Stimulated activated CD4-positive, alpha-beta T cell treated with anti-CD3 and anti-CD28 coated beads, Interleukin-4, amount 100 ng/mL, for 1 hour (primary cell): ENCODE measurements at regions not wholly inside any gene's neighbourhood (a gene's known extent, or its start where the extent isn't known, plus 50 kb on each side); places are given as distances from the start of the nearest gene placed in this dataset.

ENCODE experiments used
- DNase-seq: peaks from one replicate; pipeline ENCODE4 v3.0.0-alpha.2; 2020

GRCh38 chr15:79230766-79231165 lies 51.8 kb upstream of the ANKRD34C start:
- no peak for DNase-seq

- DNase-seq: no peak
Measured at GRCh38 chr15:79222808-79223207, 59.7 kb upstream of the ANKRD34C start.

- DNase-seq: no peak
Measured at GRCh38 chr15:79221696-79222095, 60.8 kb upstream of the ANKRD34C start.

GRCh38 chr15:79219393-79220056 lies 63.0 kb upstream of the ANKRD34C start:
- no peak for DNase-seq

GRCh38 chr15:79218588-79219200 lies 63.8 kb upstream of the ANKRD34C start:
- no peak for DNase-seq

GRCh38 chr15:79213650-79214049 lies 68.9 kb upstream of the ANKRD34C start:
- DNase-seq: no peak

GRCh38 chr15:79212589-79213157 lies 69.8 kb upstream of the ANKRD34C start:
- no peak for DNase-seq

- no peak for DNase-seq
Measured at GRCh38 chr15:79211481-79211880, 71.0 kb upstream of the ANKRD34C start.

- DNase-seq: no peak
Measured at GRCh38 chr15:79209690-79210089, 72.8 kb upstream of the ANKRD34C start.

GRCh38 chr15:79209116-79209515 lies 73.4 kb upstream of the ANKRD34C start:
- DNase-seq: no peak

- no peak for DNase-seq
Measured at GRCh38 chr15:79208179-79208578, 74.3 kb upstream of the ANKRD34C start.

GRCh38 chr15:79206940-79207339 lies 75.6 kb upstream of the ANKRD34C start:
- no peak for DNase-seq

- DNase-seq: no peak
Measured at GRCh38 chr15:79204886-79205675, 77.4 kb upstream of the ANKRD34C start.

- no peak for DNase-seq
Measured at GRCh38 chr15:79198461-79198860, 84.1 kb upstream of the ANKRD34C start.

- no peak for DNase-seq
Measured at GRCh38 chr15:79197285-79197684, 85.2 kb upstream of the ANKRD34C start.

GRCh38 chr15:79195802-79196201 lies 86.7 kb upstream of the ANKRD34C start:
- DNase-seq: no peak

- no peak for DNase-seq
Measured at GRCh38 chr15:79195239-79195638, 87.3 kb upstream of the ANKRD34C start.

GRCh38 chr15:79194386-79194785 lies 88.1 kb upstream of the ANKRD34C start:
- DNase-seq: no peak

GRCh38 chr15:79193549-79193948 lies 89.0 kb upstream of the ANKRD34C start:
- DNase-seq: no peak

- DNase-seq: no peak
Measured at GRCh38 chr15:79193103-79193502, 89.4 kb upstream of the ANKRD34C start.

- no peak for DNase-seq
Measured at GRCh38 chr15:79192462-79193036, 90.0 kb upstream of the ANKRD34C start.

GRCh38 chr15:79190093-79190492 lies 92.4 kb upstream of the ANKRD34C start:
- no peak for DNase-seq

GRCh38 chr15:79186616-79187015 lies 95.9 kb upstream of the ANKRD34C start:
- no peak for DNase-seq
